ENCODE measurements at regions not wholly inside any gene's neighbourhood (a gene's known extent, or its start where the extent isn't known, plus 50 kb on each side); places are given as distances from the start of the nearest gene placed in this dataset.

GRCh38 chr3:172573422-172573821 lies 50.2 kb upstream of the TNFSF10 start:
- BruUV-seq (replicated peaks) = no TSS peak
- CTCF ChIA-PET (ENCODE audit: unreplicated experiment) = no interaction called here

More at GRCh38 chr3:172573422-172573821, 50.2 kb upstream of the TNFSF10 start:
- Histone ChIP-seq H2AFZ (ENCODE audit: low read length) (no peak overlapping the region), H3K36me3 (ENCODE audit: insufficient read depth, low read length) (no peaks in the 10 kb centered on the region), H3K4me3 (ENCODE audit: low read depth, low read length, poor library complexity, severe bottlenecking) (no peak overlapping the region), H4K20me1 (ENCODE audit: insufficient read depth, low read length) (no peaks in the 10 kb centered on the region), H3K9me3 (ENCODE audit: low read length) (no peaks in the 10 kb centered on the region), H3K4me1 (ENCODE audit: insufficient read depth, low read length, poor library complexity, severe bottlenecking) (no peaks in the 10 kb centered on the region), H3K79me2 (ENCODE audit: insufficient read depth, low read depth, low read length) (no peaks in the 10 kb centered on the region), H3K27ac (ENCODE audit: low read depth, low read length, poor library complexity, severe bottlenecking) (no peak overlapping the region), H3K4me2 (ENCODE audit: low read length) (no peak overlapping the region), H3K9me2 (ENCODE audit: insufficient read depth, low read length) (no peaks in the 10 kb centered on the region)
- TF ChIP-seq EZH2phosphoT487 (IDR thresholded peaks at IDR 0.05; ENCODE audit: borderline replicate concordance, low read depth, low read length) = no peak
- TF ChIP-seq, protein P1, sequence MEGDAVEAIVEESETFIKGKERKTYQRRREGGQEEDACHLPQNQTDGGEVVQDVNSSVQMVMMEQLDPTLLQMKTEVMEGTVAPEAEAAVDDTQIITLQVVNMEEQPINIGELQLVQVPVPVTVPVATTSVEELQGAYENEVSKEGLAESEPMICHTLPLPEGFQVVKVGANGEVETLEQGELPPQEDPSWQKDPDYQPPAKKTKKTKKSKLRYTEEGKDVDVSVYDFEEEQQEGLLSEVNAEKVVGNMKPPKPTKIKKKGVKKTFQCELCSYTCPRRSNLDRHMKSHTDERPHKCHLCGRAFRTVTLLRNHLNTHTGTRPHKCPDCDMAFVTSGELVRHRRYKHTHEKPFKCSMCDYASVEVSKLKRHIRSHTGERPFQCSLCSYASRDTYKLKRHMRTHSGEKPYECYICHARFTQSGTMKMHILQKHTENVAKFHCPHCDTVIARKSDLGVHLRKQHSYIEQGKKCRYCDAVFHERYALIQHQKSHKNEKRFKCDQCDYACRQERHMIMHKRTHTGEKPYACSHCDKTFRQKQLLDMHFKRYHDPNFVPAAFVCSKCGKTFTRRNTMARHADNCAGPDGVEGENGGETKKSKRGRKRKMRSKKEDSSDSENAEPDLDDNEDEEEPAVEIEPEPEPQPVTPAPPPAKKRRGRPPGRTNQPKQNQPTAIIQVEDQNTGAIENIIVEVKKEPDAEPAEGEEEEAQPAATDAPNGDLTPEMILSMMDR (conservative IDR thresholded peaks at IDR 0.05; ENCODE audit: low read length) = no peak
- intact Hi-C loops (cut with micrococcal nuclease; ENCODE audit: unreplicated experiment) = no loop called here
- no peak for DNase-seq (ENCODE audit: low spot score)
- POLR2A ChIA-PET = no interaction called here

Data from OCI-LY7 (cell line).